Keratinocyte (primary cell): ENCODE measurements at regions not wholly inside any gene's neighbourhood (a gene's known extent, or its start where the extent isn't known, plus 50 kb on each side); places are given as distances from the start of the nearest gene placed in this dataset.

Experiments used
- DNase-seq: peaks from one replicate; pipeline ENCODE4 v3.0.0-alpha.2; 2011; ENCODE audit warnings: low read depth, missing footprints, low spot score
- FAIRE-seq: peaks from 2 replicates; lab custom pipeline; 2011; peaks lifted over from hg19 to GRCh38; lab: Jason Lieb, UNC
- H2AFZ ChIP-seq: 2 replicates; pipeline ENCODE4 v1.6.0; 2012; ENCODE audit warnings: low read length, control low read depth, inconsistent platforms; ENCODE audit not compliant: control insufficient read depth
- H3K27ac ChIP-seq: 2 replicates; pipeline ENCODE4 v1.5.1; 2011; ENCODE audit warnings: low read length; ENCODE audit not compliant: control insufficient read depth, insufficient read depth
- H3K27me3 ChIP-seq: 3 replicates; pipeline ENCODE4 v1.6.0; 2011; ENCODE audit warnings: low read length; ENCODE audit not compliant: control insufficient read depth, insufficient read depth; ENCODE audit errors: extremely low read depth
- H3K36me3 ChIP-seq, 2 experiments: 2 replicates in 1 of 2; 3 replicates in 1 of 2; pipeline ENCODE4 v1.5.1; 2011; ENCODE audit warnings: low read length in 2 of 2, mild to moderate bottlenecking in 1 of 2; ENCODE audit not compliant: control insufficient read depth in 2 of 2, insufficient read depth in 2 of 2; ENCODE audit errors: extremely low read depth in 1 of 2
- H3K4me1 ChIP-seq: 3 replicates; pipeline ENCODE4 v1.5.1; 2011; ENCODE audit warnings: low read length; ENCODE audit not compliant: control insufficient read depth, insufficient read depth; ENCODE audit errors: extremely low read depth
- H3K4me2 ChIP-seq: 3 replicates; pipeline ENCODE4 v1.6.0; 2011; ENCODE audit warnings: low read depth, low read length; ENCODE audit not compliant: control insufficient read depth, insufficient read depth; ENCODE audit errors: extremely low read depth
- H3K4me3 ChIP-seq, 3 experiments: fragments of 200-600 bp in 1 of 3; sonication (generic) in 1 of 3; 2 replicates in 2 of 3; 3 replicates in 1 of 3; pipeline ENCODE4 v1.5.1; 2011 to 2016; ENCODE audit warnings: low read length in 3 of 3, mild to moderate bottlenecking in 3 of 3, control low read depth in 2 of 3, inconsistent platforms in 1 of 3, low read depth in 1 of 3, mixed read lengths in 1 of 3, mixed run types in 1 of 3, moderate library complexity in 1 of 3; ENCODE audit not compliant: control insufficient read depth in 2 of 3, insufficient read depth in 2 of 3; ENCODE audit errors: extremely low read depth in 1 of 3
- H3K79me2 ChIP-seq: 2 replicates; pipeline ENCODE4 v1.6.0; 2012; ENCODE audit warnings: low read length; ENCODE audit not compliant: control insufficient read depth, insufficient read depth
- H3K9ac ChIP-seq: 3 replicates; pipeline ENCODE4 v1.6.0; 2011; ENCODE audit warnings: low read length; ENCODE audit not compliant: control insufficient read depth, insufficient read depth; ENCODE audit errors: extremely low read depth
- H3K9me1 ChIP-seq: 3 replicates; pipeline ENCODE4 v1.6.0; 2011; ENCODE audit warnings: low read length; ENCODE audit not compliant: control insufficient read depth, insufficient read depth; ENCODE audit errors: extremely low read depth
- H3K9me3 ChIP-seq: 2 replicates; pipeline ENCODE4 v1.5.1; 2012; ENCODE audit warnings: low read depth, low read length; ENCODE audit not compliant: control insufficient read depth
- H4K20me1 ChIP-seq: 3 replicates; pipeline ENCODE4 v1.6.0; 2011; ENCODE audit warnings: low read length; ENCODE audit not compliant: control insufficient read depth, insufficient read depth; ENCODE audit errors: extremely low read depth
- EZH2 ChIP-seq: IDR thresholded peaks from one replicate; pipeline ENCODE4 v1.6.1; 2012; ENCODE audit warnings: inconsistent platforms, mild to moderate bottlenecking, low read length, moderate library complexity
- dilution Hi-C: fragments of 300-500 bp; cut with MboI; formaldehyde crosslinking; loops from one replicate; pipeline ENCODE4 v1.7.0; 2020; ENCODE audit warnings: low sequenced_read_pairs; ENCODE audit not compliant: extremely low pct_ligation_motif_present
- TF ChIP-seq, protein P1 (sequence below), 3 experiments: IDR thresholded peaks in 1 of 3; conservative IDR thresholded peaks in 1 of 3; optimal IDR thresholded peaks in 1 of 3; 2 replicates in 2 of 3; 3 replicates in 1 of 3; pipeline versions ENCODE3 to v1.5.1; 2011; ENCODE audit warnings: low read length in 3 of 3, mild to moderate bottlenecking in 3 of 3, moderate library complexity in 2 of 3, control low read depth in 1 of 3, inconsistent platforms in 1 of 3; ENCODE audit not compliant: insufficient read depth in 2 of 3; ENCODE audit errors: extremely low read depth in 1 of 3

GRCh38 chr3:106047221-106047620, 178.4 kb upstream of the CBLB start:
- no peak for FAIRE-seq
- Histone ChIP-seq H3K9me1 (no peaks in the 10 kb centered on the region), H3K4me1 (no peaks in the 10 kb centered on the region), H3K9ac (no peak overlapping the region), H3K9me3 (no peaks in the 10 kb centered on the region), H3K27ac (no peak overlapping the region), H3K36me3 (no peaks in the 10 kb centered on the region), H3K27me3 (no peaks in the 10 kb centered on the region), H4K20me1 (no peaks in the 10 kb centered on the region), H3K4me3 (no peak overlapping the region), H3K4me2 (no peak overlapping the region), H3K79me2 (no peaks in the 10 kb centered on the region), H2AFZ (no peak overlapping the region)
- dilution Hi-C loops: no loop called here
- TF ChIP-seq, protein P1, sequence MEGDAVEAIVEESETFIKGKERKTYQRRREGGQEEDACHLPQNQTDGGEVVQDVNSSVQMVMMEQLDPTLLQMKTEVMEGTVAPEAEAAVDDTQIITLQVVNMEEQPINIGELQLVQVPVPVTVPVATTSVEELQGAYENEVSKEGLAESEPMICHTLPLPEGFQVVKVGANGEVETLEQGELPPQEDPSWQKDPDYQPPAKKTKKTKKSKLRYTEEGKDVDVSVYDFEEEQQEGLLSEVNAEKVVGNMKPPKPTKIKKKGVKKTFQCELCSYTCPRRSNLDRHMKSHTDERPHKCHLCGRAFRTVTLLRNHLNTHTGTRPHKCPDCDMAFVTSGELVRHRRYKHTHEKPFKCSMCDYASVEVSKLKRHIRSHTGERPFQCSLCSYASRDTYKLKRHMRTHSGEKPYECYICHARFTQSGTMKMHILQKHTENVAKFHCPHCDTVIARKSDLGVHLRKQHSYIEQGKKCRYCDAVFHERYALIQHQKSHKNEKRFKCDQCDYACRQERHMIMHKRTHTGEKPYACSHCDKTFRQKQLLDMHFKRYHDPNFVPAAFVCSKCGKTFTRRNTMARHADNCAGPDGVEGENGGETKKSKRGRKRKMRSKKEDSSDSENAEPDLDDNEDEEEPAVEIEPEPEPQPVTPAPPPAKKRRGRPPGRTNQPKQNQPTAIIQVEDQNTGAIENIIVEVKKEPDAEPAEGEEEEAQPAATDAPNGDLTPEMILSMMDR (optimal IDR thresholded peaks at IDR 0.05 in 1 of 3, IDR thresholded peaks at IDR 0.05 in 1 of 3, conservative IDR thresholded peaks at IDR 0.05 in 1 of 3; ENCODE audit: extremely low read depth in 1 of 3, insufficient read depth in 2 of 3, low read length in 3 of 3): no peak
- TF ChIP-seq EZH2: no peak
- DNase-seq: no peak

DNA sequence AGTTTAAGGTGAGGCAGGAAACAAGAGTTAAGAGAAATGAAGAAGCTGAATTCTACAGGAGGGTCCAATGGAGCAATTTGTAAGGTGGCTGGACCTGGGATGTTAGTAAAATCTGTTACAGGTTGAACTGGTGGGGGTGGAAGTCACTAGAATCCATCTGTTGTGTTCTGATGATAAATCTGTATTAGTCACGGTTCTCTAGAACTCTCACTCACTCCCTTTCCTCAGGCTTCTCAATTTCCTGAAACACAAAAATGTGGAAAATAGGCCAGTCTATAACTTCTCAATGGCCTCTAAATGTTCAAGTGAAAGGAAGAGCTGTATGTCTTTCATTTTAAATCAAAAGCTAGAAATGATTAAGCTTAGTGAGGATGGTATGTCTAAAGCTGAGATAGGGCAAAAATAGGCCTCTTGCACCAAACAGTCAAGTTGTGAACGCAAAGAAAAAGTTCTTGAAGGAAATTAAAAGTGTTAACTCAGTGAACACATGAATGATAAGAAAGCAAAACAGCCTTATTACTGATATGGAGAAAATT, 180.2 kb upstream of the CBLB start:
- dilution Hi-C loops: no loop called here
- no peaks in the 10 kb centered on the region for H3K79me2 ChIP-seq
- H3K27me3 ChIP-seq: no peaks in the 10 kb centered on the region
- no peaks in the 10 kb centered on the region for H3K36me3 ChIP-seq
- no peaks in the 10 kb centered on the region for H3K4me1 ChIP-seq
- no peak overlapping the region for H3K9ac ChIP-seq
- DNase-seq: no peak
- H3K9me3 ChIP-seq: no peaks in the 10 kb centered on the region
- no peak for FAIRE-seq
- H4K20me1 ChIP-seq: no peaks in the 10 kb centered on the region
- no peak overlapping the region for H3K27ac ChIP-seq
- H3K9me1 ChIP-seq: no peaks in the 10 kb centered on the region
- no peak overlapping the region for H3K4me2 ChIP-seq
- no peak overlapping the region for H3K4me3 ChIP-seq
- H2AFZ ChIP-seq: no peak overlapping the region
- no peak for TF ChIP-seq EZH2
- TF ChIP-seq, protein P1 (optimal IDR thresholded peaks at IDR 0.05 in 1 of 3, IDR thresholded peaks at IDR 0.05 in 1 of 3, conservative IDR thresholded peaks at IDR 0.05 in 1 of 3; ENCODE audit: extremely low read depth in 1 of 3, insufficient read depth in 2 of 3, low read length in 3 of 3): no peak
